NT2/D1 (cell line): ENCODE measurements at regions not wholly inside any gene's neighbourhood (a gene's known extent, or its start where the extent isn't known, plus 50 kb on each side); places are given as distances from the start of the nearest gene placed in this dataset.
A peak's percentile ranks its signal among the peaks of the same experiment; 100 is the strongest.

ENCODE experiments used
- DNase-seq: peaks from one replicate; pipeline ENCODE4 v3.0.0-alpha.2; 2011; ENCODE audit warnings: low read depth, low spot score
- H3K27me3 ChIP-seq: 2 replicates; pipeline ENCODE4 v1.6.0; 2011; ENCODE audit warnings: mild to moderate bottlenecking; ENCODE audit not compliant: insufficient read length, insufficient read depth
- H3K36me3 ChIP-seq: 2 replicates; pipeline ENCODE4 v1.6.1; 2011; ENCODE audit warnings: mild to moderate bottlenecking, low read length, mixed read lengths; ENCODE audit not compliant: insufficient read depth, insufficient read length
- H3K4me1 ChIP-seq: 2 replicates; pipeline ENCODE4 v1.5.1; 2011; ENCODE audit not compliant: insufficient read depth, insufficient read length
- H3K4me3 ChIP-seq: 2 replicates; pipeline ENCODE4 v1.5.1; 2011; ENCODE audit warnings: low read depth; ENCODE audit not compliant: insufficient read length
- H3K9ac ChIP-seq: 2 replicates; pipeline ENCODE4 v1.6.0; 2011; ENCODE audit warnings: low read depth; ENCODE audit not compliant: insufficient read length
- H3K9me3 ChIP-seq: 2 replicates; pipeline ENCODE4 v1.5.1; 2011; ENCODE audit warnings: mild to moderate bottlenecking, low read length; ENCODE audit not compliant: insufficient read depth
- SUZ12 ChIP-seq: IDR thresholded peaks from 2 replicates; pipeline ENCODE4 v1.6.1; 2011; ENCODE audit not compliant: insufficient read length, insufficient read depth; ENCODE audit errors: extremely low read depth
- YY1 ChIP-seq: IDR thresholded peaks from 2 replicates; pipeline ENCODE4 v1.6.1; 2011; ENCODE audit not compliant: insufficient read length, insufficient read depth
- ZNF274 ChIP-seq: IDR thresholded peaks from 2 replicates; pipeline ENCODE4 v1.6.1; 2011; ENCODE audit warnings: mild to moderate bottlenecking, low read depth, low read length

GRCh38 chr2:108067820-108068405, 81.6 kb downstream of the SLC5A7 start:
- no peak for DNase-seq
- H3K9me3 ChIP-seq: no peaks in the 10 kb centered on the region
- TF ChIP-seq SUZ12 (no peak), ZNF274 (no peak), YY1 (no peak)
- H3K4me1 ChIP-seq: no peaks in the 10 kb centered on the region
- H3K9ac ChIP-seq: no peak overlapping the region
- no peaks in the 10 kb centered on the region for H3K27me3 ChIP-seq
- H3K4me3 ChIP-seq: no peak overlapping the region
- no peaks in the 10 kb centered on the region for H3K36me3 ChIP-seq

- no peaks in the 10 kb centered on the region for H3K9me3 ChIP-seq
- H3K4me3 ChIP-seq: no peak overlapping the region
- TF ChIP-seq ZNF274: no peak
- no peak for TF ChIP-seq YY1
- no peak for TF ChIP-seq SUZ12
- DNase-seq: no peak
- no peaks in the 10 kb centered on the region for H3K4me1 ChIP-seq
- no peaks in the 10 kb centered on the region for H3K27me3 ChIP-seq
- H3K36me3 ChIP-seq: no peaks in the 10 kb centered on the region
- H3K9ac ChIP-seq: no peak overlapping the region
Observed at GRCh38 chr2:108069515-108070310, 83.4 kb downstream of the SLC5A7 start.

DNA sequence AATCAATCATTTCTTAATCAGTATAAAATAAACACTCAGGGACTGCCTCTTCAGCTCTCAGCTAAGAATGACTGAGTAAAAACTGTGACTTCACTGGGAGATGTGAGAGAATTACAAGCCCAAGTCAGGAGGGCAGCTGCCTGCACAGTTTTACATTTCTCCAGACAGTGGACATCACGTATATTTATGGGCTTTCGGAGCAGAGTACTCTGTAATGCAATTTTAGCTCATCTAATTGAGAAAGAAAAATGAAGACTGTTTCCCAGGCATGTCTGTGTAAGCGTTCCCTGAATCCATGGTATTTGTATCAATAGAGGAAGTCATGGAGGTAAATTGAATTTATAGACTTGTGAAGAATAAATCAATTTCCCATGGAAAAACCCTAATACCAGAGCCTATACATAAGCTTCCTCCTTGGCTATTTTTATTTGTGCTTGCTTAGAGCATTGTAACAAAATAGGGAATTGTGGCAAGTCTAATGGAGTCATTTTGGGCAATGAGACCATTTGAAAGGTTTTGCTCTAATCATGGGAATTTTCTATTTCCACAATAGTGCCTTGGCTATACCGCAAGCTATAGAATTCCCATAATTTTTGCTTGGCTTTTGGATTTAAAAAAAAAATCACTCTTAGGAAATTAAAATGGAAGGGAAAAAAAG, 87.2 kb downstream of the SLC5A7 start:
- no peak overlapping the region for H3K4me3 ChIP-seq
- no peak for DNase-seq

GRCh38 chr2:108074150-108074549, 87.8 kb downstream of the SLC5A7 start:
- Histone ChIP-seq H3K27me3 (no peaks in the 10 kb centered on the region), H3K9ac (no peak overlapping the region), H3K36me3 (no peaks in the 10 kb centered on the region), H3K4me3 (no peak overlapping the region), H3K4me1 (no peaks in the 10 kb centered on the region), H3K9me3 (peaks cover 3% of the 10 kb centered on the region; the same call in 1 of the 2 replicates)
- no peak for DNase-seq
- TF ChIP-seq YY1 (no peak), ZNF274 (no peak), SUZ12 (no peak)

More for the DNA sequence above, 87.2 kb downstream of the SLC5A7 start:
- Histone ChIP-seq H3K36me3 (no peaks in the 10 kb centered on the region), H3K9ac (no peak overlapping the region), H3K4me1 (no peaks in the 10 kb centered on the region), H3K9me3 (peaks cover 3% of the 10 kb centered on the region; the same call in 1 of the 2 replicates), H3K27me3 (no peaks in the 10 kb centered on the region)
- TF ChIP-seq SUZ12 (no peak), YY1 (no peak), ZNF274 (no peak)

- DNase-seq: peak; percentile 23
- Histone ChIP-seq H3K9me3 (peaks cover 3% of the 10 kb centered on the region; the same call in 1 of the 2 replicates), H3K27me3 (no peaks in the 10 kb centered on the region), H3K4me3 (no peak overlapping the region), H3K36me3 (no peaks in the 10 kb centered on the region), H3K9ac (no peak overlapping the region), H3K4me1 (no peaks in the 10 kb centered on the region)
- TF ChIP-seq YY1 (no peak), SUZ12 (no peak), ZNF274 (no peak)
Observed at GRCh38 chr2:108074946-108075345, 88.6 kb downstream of the SLC5A7 start.

DNA sequence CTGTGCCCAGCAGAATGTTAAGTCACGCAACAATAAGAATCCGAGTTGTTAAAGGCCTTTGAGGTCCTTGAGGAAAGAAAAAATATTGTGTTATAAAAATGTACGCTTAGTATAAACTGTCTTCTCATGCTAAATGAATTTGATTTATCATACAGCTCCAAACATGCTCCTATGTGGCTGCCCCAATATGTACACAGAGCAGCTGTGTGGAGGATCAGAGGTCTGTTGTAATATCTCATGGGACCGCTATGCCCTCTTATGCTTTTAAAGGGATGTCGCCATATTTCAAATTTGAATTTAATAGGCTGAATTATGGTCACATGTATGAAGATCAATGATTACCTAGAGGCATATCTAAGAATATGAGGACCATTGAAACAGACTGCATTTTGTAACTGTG, 90.2 kb downstream of the SLC5A7 start:
- Histone ChIP-seq H3K27me3 (no peaks in the 10 kb centered on the region), H3K4me3 (no peak overlapping the region), H3K4me1 (no peaks in the 10 kb centered on the region), H3K36me3 (no peaks in the 10 kb centered on the region), H3K9ac (no peak overlapping the region), H3K9me3 (peaks cover 3% of the 10 kb centered on the region; the same call in 1 of the 2 replicates)
- TF ChIP-seq SUZ12 (no peak), ZNF274 (no peak), YY1 (no peak)
- no peak for DNase-seq

GRCh38 chr2:108079736-108080135, 93.4 kb downstream of the SLC5A7 start:
- no peaks in the 10 kb centered on the region for H3K27me3 ChIP-seq

More at GRCh38 chr2:108079736-108080135, 93.4 kb downstream of the SLC5A7 start:
- no peak overlapping the region for H3K9ac ChIP-seq
- no peaks in the 10 kb centered on the region for H3K36me3 ChIP-seq
- no peak for DNase-seq
- TF ChIP-seq ZNF274: no peak
- no peak for TF ChIP-seq YY1
- TF ChIP-seq SUZ12: no peak
- H3K9me3 ChIP-seq: peaks cover 8% of the 10 kb centered on the region; the same call in 1 of the 2 replicates
- no peaks in the 10 kb centered on the region for H3K4me1 ChIP-seq
- H3K4me3 ChIP-seq: no peak overlapping the region
